ENCODE measurements at regions not wholly inside any gene's neighbourhood (a gene's known extent, or its start where the extent isn't known, plus 50 kb on each side); places are given as distances from the start of the nearest gene placed in this dataset.

GRCh38 chr1:157941939-157942338, 51.5 kb upstream of the KIRREL1 start:
- no peaks in the 10 kb centered on the region for H3K79me2 ChIP-seq (ENCODE audit: control insufficient read depth, insufficient read depth, low read length)
- 0% methylated on average over 5 of the region's 5 CpGs for WGBS (ENCODE audit: insufficient coverage, low coverage, missing lambda C conversion rate)
- H3K27me3 ChIP-seq (ENCODE audit: control insufficient read depth in 2 of 2, insufficient read depth in 2 of 2, low read length in 2 of 2), result peaks cover 0 to 2% of the 10 kb centered on the region in 2 experiments; a peak in 3 of 5 replicates
- ChIA-PET CTCF (ENCODE audit: low intra/inter-chr PET ratio) (no interaction called here), POLR2A (no interaction called here)
- H3K9me1 ChIP-seq (ENCODE audit: control insufficient read depth, insufficient read depth, low read length), result no peaks in the 10 kb centered on the region
- H3K9me3 ChIP-seq (replicated peaks; ENCODE audit: control insufficient read depth, insufficient read depth, low read depth, low read length), result no peaks in the 10 kb centered on the region
- TF ChIP-seq ATF3 (IDR thresholded peaks at IDR 0.05) (no peak), ATF3 (CRISPR knock-in tag; conservative IDR thresholded peaks at IDR 0.05) (no peak), ZNF354B (CRISPR knock-in tag; IDR thresholded peaks at IDR 0.05) (no peak), NFIC (IDR thresholded peaks at IDR 0.05) (no peak), ZNF589 (CRISPR knock-in tag; IDR thresholded peaks at IDR 0.05; ENCODE audit: low read depth) (no peak), ZBTB49 (CRISPR knock-in tag; IDR thresholded peaks at IDR 0.05; ENCODE audit: borderline replicate concordance) (no peak), FOXA3 (CRISPR knock-in tag; conservative IDR thresholded peaks at IDR 0.05 in 1 of 2, IDR thresholded peaks at IDR 0.05 in 1 of 2) (no peak), SIRT6 (IDR thresholded peaks at IDR 0.05; ENCODE audit: low read depth, low read length) (no peak), GABPB2 (CRISPR knock-in tag; conservative IDR thresholded peaks at IDR 0.05) (no peak), ELF2 (CRISPR knock-in tag; IDR thresholded peaks at IDR 0.05) (no peak), KLF13 (tag; IDR thresholded peaks at IDR 0.05; ENCODE audit: borderline replicate concordance, low read depth) (no peak), PHTF2 (CRISPR knock-in tag; IDR thresholded peaks at IDR 0.05) (no peak), SOX6 (IDR thresholded peaks at IDR 0.05) (no peak), ZFP1 (CRISPR knock-in tag; IDR thresholded peaks at IDR 0.05) (no peak), ETV5 (CRISPR knock-in tag; IDR thresholded peaks at IDR 0.05; ENCODE audit: low read depth) (no peak)
- no peaks in the 10 kb centered on the region for H4K20me1 ChIP-seq (replicated peaks; ENCODE audit: control insufficient read depth, insufficient read depth, low read length)
- no peak overlapping the region for H2AFZ ChIP-seq (ENCODE audit: low read depth, low read length)
- in situ Hi-C loops (cut with MboI), result loop anchor here (25.0 kb wide), 1 partner anchor 780 kb away; no protein-coding TSS in a partner anchor
- H3K4me3 ChIP-seq, result no peak overlapping the region
- no peak for FAIRE-seq
- no peak overlapping the region for H3K9ac ChIP-seq (ENCODE audit: insufficient read depth in 1 of 2, low read depth in 2 of 2, low read length in 2 of 2)
- BruUV-seq (replicated peaks), result no TSS peak
- ATAC-seq, result no peak
- DNase-seq (ENCODE audit: extremely low read depth in 1 of 4, low spot score in 3 of 4), result no peak
- H3K27ac ChIP-seq (ENCODE audit: extremely low read depth, low read depth, low read length), result no peak overlapping the region
- no peaks in the 10 kb centered on the region for H3K36me3 ChIP-seq (ENCODE audit: control insufficient read depth, insufficient read depth, low read length)
- H3K4me2 ChIP-seq (ENCODE audit: insufficient read depth, low read length), result no peak overlapping the region
- intact Hi-C loops (cut with micrococcal nuclease), result loop anchor here (10.0 kb wide), 1 partner anchor 177 kb away; no protein-coding TSS in a partner anchor
- no peaks in the 10 kb centered on the region for H3K4me1 ChIP-seq (replicated peaks in 1 of 2; ENCODE audit: control insufficient read depth in 2 of 2, insufficient read depth in 2 of 2, low read length in 2 of 2)
